ENCODE measurements at regions not wholly inside any gene's neighbourhood (a gene's known extent, or its start where the extent isn't known, plus 50 kb on each side); places are given as distances from the start of the nearest gene placed in this dataset.

DNA sequence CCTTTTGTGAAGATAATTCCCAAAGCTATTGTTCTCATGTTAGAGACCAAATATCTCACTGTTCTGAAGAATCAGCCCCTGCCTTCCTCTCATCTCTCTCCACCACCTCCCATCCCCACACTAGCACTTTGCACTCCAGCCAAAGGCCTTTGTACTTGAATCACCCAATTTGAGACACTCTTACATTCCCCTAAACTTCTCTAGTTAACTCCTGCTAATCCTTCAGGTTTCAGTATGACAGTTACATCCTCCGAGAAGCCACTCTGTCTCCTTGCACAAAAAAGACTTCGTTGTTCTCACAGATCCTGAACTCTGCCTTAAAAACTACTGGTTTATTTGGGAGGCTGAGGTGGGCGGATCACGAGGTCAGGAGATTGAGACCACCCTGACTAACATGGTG lies 227.5 kb downstream of the PIK3R1 start:
- no peaks in the 10 kb centered on the region for H3K9me3 Mint-ChIP-seq
- H3K4me2 ChIP-seq: no peak overlapping the region
- H3K27me3 ChIP-seq (ENCODE audit: insufficient read depth): no peaks in the 10 kb centered on the region
- H4K20me1 ChIP-seq (replicated peaks; ENCODE audit: insufficient read depth): no peaks in the 10 kb centered on the region
- H3K36me3 ChIP-seq (ENCODE audit: insufficient read depth): no peaks in the 10 kb centered on the region
- no peak for ATAC-seq
- H2AFZ ChIP-seq: no peak overlapping the region
- no peak overlapping the region for H3K4me3 ChIP-seq
- H3K27ac ChIP-seq (ENCODE audit: low read depth): no peak overlapping the region
- H3F3A ChIP-seq (replicated peaks; ENCODE audit: low read depth): no peaks in the 10 kb centered on the region
- no peak overlapping the region for H3K27ac Mint-ChIP-seq
- H3K79me2 ChIP-seq (replicated peaks; ENCODE audit: insufficient read depth): no peaks in the 10 kb centered on the region
- TF ChIP-seq ZNF114 (CRISPR knock-in tag; IDR thresholded peaks at IDR 0.05): no peak
- TF ChIP-seq JUNB (IDR thresholded peaks at IDR 0.05; ENCODE audit: unreplicated experiment): no peak
- TF ChIP-seq ETS1 (IDR thresholded peaks at IDR 0.05): no peak
- TF ChIP-seq ZNF462 (CRISPR knock-in tag; IDR thresholded peaks at IDR 0.05): no peak
- TF ChIP-seq POLR2AphosphoS5 (IDR thresholded peaks at IDR 0.05; ENCODE audit: low read depth): no peak
- no peak for TF ChIP-seq NANOG (IDR thresholded peaks at IDR 0.05; ENCODE audit: borderline replicate concordance)
- no peak for TF ChIP-seq EZH2 (IDR thresholded peaks at IDR 0.05; ENCODE audit: low read depth, unreplicated experiment)
- TF ChIP-seq CTCF (conservative IDR thresholded peaks at IDR 0.05; ENCODE audit: low read depth in 2 of 2): no peak
- TF ChIP-seq ZNF331 (CRISPR knock-in tag; IDR thresholded peaks at IDR 0.05; ENCODE audit: low read depth): no peak
- TF ChIP-seq STAT1 (IDR thresholded peaks at IDR 0.05; ENCODE audit: unreplicated experiment): no peak
- TF ChIP-seq CREB1 (CRISPR knock-in tag; IDR thresholded peaks at IDR 0.05; ENCODE audit: low read depth): no peak
- TF ChIP-seq EZH2phosphoT487 (IDR thresholded peaks at IDR 0.05; ENCODE audit: unreplicated experiment): no peak
- no peak for TF ChIP-seq REST (IDR thresholded peaks at IDR 0.05; ENCODE audit: unreplicated experiment)
- DNase-seq (ENCODE audit: low spot score): no peak
- peaks cover 8% of the 10 kb centered on the region for H3K4me1 Mint-ChIP-seq
- H3K4me3 Mint-ChIP-seq: no peak overlapping the region
- peaks cover 5% of the 10 kb centered on the region for H3K27me3 Mint-ChIP-seq (ENCODE audit: insufficient read depth, low read depth, poor library complexity)
- no peaks in the 10 kb centered on the region; the same call in 1 of the 2 replicates for H3K9me2 ChIP-seq (ENCODE audit: insufficient read depth)
- H3K36me3 Mint-ChIP-seq (ENCODE audit: low read depth): no peaks in the 10 kb centered on the region
- no peaks in the 10 kb centered on the region for H3K4me1 ChIP-seq (ENCODE audit: insufficient read depth)

All from GM23338 (cell line).